CD14-positive monocyte (primary cell): ENCODE measurements at regions not wholly inside any gene's neighbourhood (a gene's known extent, or its start where the extent isn't known, plus 50 kb on each side); places are given as distances from the start of the nearest gene placed in this dataset.
"Not testable (repeated sequence)": the region's sequence is repeated elsewhere in the genome, so short reads cannot be mapped to it uniquely, and the experiment has no call there.

Source experiments
- DNase-seq, 3 donors: peaks; one replicate each; pipeline ENCODE4 v3.0.0-alpha.2; 2011 to 2022
- H2AFZ ChIP-seq: 2 replicates; pipeline ENCODE4 v1.6.0; 2012; ENCODE audit warnings: mild to moderate bottlenecking, low read depth, low read length, inconsistent platforms; ENCODE audit not compliant: insufficient read depth, poor library complexity, severe bottlenecking
- H3K27ac ChIP-seq, 2 donors: 1 replicate in 1 of 2; 2 replicates in 1 of 2; pipeline ENCODE4 v1.5.1; 2012 to 2013; ENCODE audit warnings: low read length in 2 of 2, control low read depth in 1 of 2, inconsistent platforms in 1 of 2, low read depth in 1 of 2, mild to moderate bottlenecking in 1 of 2
- H3K27me3 ChIP-seq, 2 donors: one replicate each; pipeline versions ENCODE4 v1.6.0 to v1.6.1; 2011 to 2013; ENCODE audit warnings: low read length in 2 of 2; ENCODE audit not compliant: control insufficient read depth in 2 of 2, insufficient read depth in 2 of 2
- H3K36me3 ChIP-seq, 2 donors: replicated peaks in 1 of 2; 1 replicate in 1 of 2; 2 replicates in 1 of 2; pipeline versions ENCODE4 v1.5.1 to v1.6.1; 2012 to 2013; ENCODE audit warnings: low read length in 2 of 2, control low read depth in 1 of 2, inconsistent platforms in 1 of 2, mild to moderate bottlenecking in 1 of 2; ENCODE audit not compliant: insufficient read depth in 2 of 2, control insufficient read depth in 1 of 2
- H3K4me1 ChIP-seq, 2 donors: 1 replicate in 1 of 2; 2 replicates in 1 of 2; pipeline versions ENCODE4 v1.5.1 to v1.6.1; 2012 to 2013; ENCODE audit warnings: low read length in 2 of 2, control low read depth in 1 of 2, inconsistent platforms in 1 of 2, mild to moderate bottlenecking in 1 of 2, moderate library complexity in 1 of 2; ENCODE audit not compliant: insufficient read depth in 2 of 2, control insufficient read depth in 1 of 2
- H3K4me2 ChIP-seq: replicated peaks from 2 replicates; pipeline ENCODE3; 2012; ENCODE audit warnings: low read length, moderate library complexity, mild to moderate bottlenecking; ENCODE audit not compliant: poor library complexity, severe bottlenecking; ENCODE audit errors: extremely low read depth
- H3K4me3 ChIP-seq, 3 experiments: fragments of 200-600 bp in 1 of 3; sonication (generic) in 1 of 3; replicated peaks in 1 of 3; 1 replicate in 2 of 3; 2 replicates in 1 of 3; pipeline ENCODE4 v1.5.1; 2011 to 2013; ENCODE audit warnings: low read length in 3 of 3, mild to moderate bottlenecking in 3 of 3, control low read depth in 2 of 3, low read depth in 2 of 3, inconsistent platforms in 1 of 3, moderate library complexity in 1 of 3
- H3K79me2 ChIP-seq: 2 replicates; pipeline ENCODE4 v1.6.0; 2012; ENCODE audit warnings: mild to moderate bottlenecking, control low read depth, inconsistent platforms, low read length, moderate library complexity; ENCODE audit not compliant: insufficient read depth
- H3K9ac ChIP-seq: 2 replicates; pipeline ENCODE4 v1.6.0; 2017; ENCODE audit warnings: low read length, mild to moderate bottlenecking; ENCODE audit not compliant: insufficient read depth, poor library complexity, severe bottlenecking
- H3K9me3 ChIP-seq, 2 donors: replicated peaks in 1 of 2; 1 replicate in 1 of 2; 2 replicates in 1 of 2; pipeline versions ENCODE4 v1.5.1 to v1.6.1; 2012 to 2013; ENCODE audit warnings: low read length in 2 of 2, control low read depth in 1 of 2; ENCODE audit not compliant: control insufficient read depth in 1 of 2, insufficient read depth in 1 of 2
- H4K20me1 ChIP-seq: 2 replicates; pipeline ENCODE4 v1.6.0; 2012; ENCODE audit warnings: mild to moderate bottlenecking, low read length, control low read depth, moderate library complexity; ENCODE audit not compliant: insufficient read depth
- H3K27ac Mint-ChIP-seq, 7 donors: one replicate each; pipeline ENCODE4 v1.8.0; 2020; ENCODE audit warnings: mild to moderate bottlenecking in 7 of 7, mixed read lengths in 7 of 7, moderate library complexity in 6 of 7, inconsistent platforms in 2 of 7
- H3K27me3 Mint-ChIP-seq, 3 donors: one replicate each; pipeline ENCODE4 v1.8.0; 2021 to 2022; ENCODE audit warnings: low read depth in 3 of 3, mild to moderate bottlenecking in 3 of 3, mixed read lengths in 3 of 3, moderate library complexity in 3 of 3, inconsistent platforms in 1 of 3
- H3K36me3 Mint-ChIP-seq, 2 donors: one replicate each; pipeline ENCODE4 v1.8.0; 2020; ENCODE audit warnings: mixed read lengths in 2 of 2, inconsistent platforms in 1 of 2, mild to moderate bottlenecking in 1 of 2
- H3K4me1 Mint-ChIP-seq: one replicate; pipeline ENCODE4 v1.8.0; 2020; ENCODE audit warnings: mild to moderate bottlenecking, mixed read lengths
- H3K4me3 Mint-ChIP-seq, 2 donors: one replicate each; pipeline ENCODE4 v1.8.0; 2020; ENCODE audit warnings: mild to moderate bottlenecking in 2 of 2, mixed read lengths in 2 of 2, moderate library complexity in 1 of 2
- H3K9me3 Mint-ChIP-seq, 7 donors: one replicate each; pipeline ENCODE4 v1.8.0; 2020 to 2022; ENCODE audit warnings: mixed read lengths in 7 of 7, mild to moderate bottlenecking in 6 of 7, moderate library complexity in 6 of 7, inconsistent platforms in 2 of 7
- CTCF ChIP-seq: fragments of 200-600 bp; IDR thresholded peaks from one replicate; pipeline ENCODE4 v1.8.0; 2022; ENCODE audit warnings: antibody characterized with exemption, mild to moderate bottlenecking
- WGBS: methylation state at CpG from one replicate; pipeline ENCODE4 v1.1.5; 2013; ENCODE audit warnings: missing lambda C conversion rate; ENCODE audit not compliant: insufficient coverage; 5-methylcytosine and 5-hydroxymethylcytosine counted together
- intact Hi-C, 2 donors: fragments of 100-400 bp; cut with micrococcal nuclease; formaldehyde crosslinking; loops; one replicate each; pipeline versions ENCODE4 v1.15.0 to v1.15.1; 2023

GRCh38 chr7:131664570-131664969, 108.1 kb upstream of the PODXL start:
- H2AFZ ChIP-seq = no peak overlapping the region
- H3K9ac ChIP-seq = no peak overlapping the region
- no peak for DNase-seq
- Mint-ChIP-seq H3K27me3 (peaks cover 2 to 12% (median 2%) of the 10 kb centered on the region in 3 donors), H3K9me3 (peaks cover 2 to 16% (median 4%) of the 10 kb centered on the region in 7 donors), H3K4me1 (no peaks in the 10 kb centered on the region), H3K36me3 (no peaks in the 10 kb centered on the region), H3K4me3 (no peak overlapping the region), H3K27ac (no peak overlapping the region)
- intact Hi-C loops = no loop called here
- TF ChIP-seq CTCF = no peak
- 92% methylated on average over 5 of the region's 5 CpGs for WGBS
- H3K27me3 ChIP-seq = no peaks in the 10 kb centered on the region
- H3K36me3 ChIP-seq = no peaks in the 10 kb centered on the region
- H3K27ac ChIP-seq = no peak overlapping the region
- no peaks in the 10 kb centered on the region for H3K79me2 ChIP-seq
- no peaks in the 10 kb centered on the region for H3K4me1 ChIP-seq
- H3K4me2 ChIP-seq = no peak overlapping the region
- H3K9me3 ChIP-seq = no peaks in the 10 kb centered on the region
- no peaks in the 10 kb centered on the region for H4K20me1 ChIP-seq
- H3K4me3 ChIP-seq = no peak overlapping the region

- H3K4me3 ChIP-seq, H3K4me2 ChIP-seq, H3K27ac Mint-ChIP-seq, H3K4me3 Mint-ChIP-seq, H3K9me3 ChIP-seq, DNase-seq, H2AFZ ChIP-seq, H3K27me3 ChIP-seq, H4K20me1 ChIP-seq, H3K27me3 Mint-ChIP-seq, H3K4me1 Mint-ChIP-seq, H3K9ac ChIP-seq, H3K4me1 ChIP-seq, H3K36me3 Mint-ChIP-seq, H3K27ac ChIP-seq, H3K79me2 ChIP-seq, intact Hi-C loops, H3K36me3 ChIP-seq: not testable (repeated sequence)
- 90% methylated on average over 5 of the region's 15 CpGs for WGBS
- H3K9me3 Mint-ChIP-seq = peaks cover 2 to 13% (median 4%) of the 10 kb centered on the region in 7 donors
Measured at GRCh38 chr7:131662301-131662873, 106.0 kb upstream of the PODXL start.
